ENCODE measurements at regions not wholly inside any gene's neighbourhood (a gene's known extent, or its start where the extent isn't known, plus 50 kb on each side); places are given as distances from the start of the nearest gene placed in this dataset.

DNA sequence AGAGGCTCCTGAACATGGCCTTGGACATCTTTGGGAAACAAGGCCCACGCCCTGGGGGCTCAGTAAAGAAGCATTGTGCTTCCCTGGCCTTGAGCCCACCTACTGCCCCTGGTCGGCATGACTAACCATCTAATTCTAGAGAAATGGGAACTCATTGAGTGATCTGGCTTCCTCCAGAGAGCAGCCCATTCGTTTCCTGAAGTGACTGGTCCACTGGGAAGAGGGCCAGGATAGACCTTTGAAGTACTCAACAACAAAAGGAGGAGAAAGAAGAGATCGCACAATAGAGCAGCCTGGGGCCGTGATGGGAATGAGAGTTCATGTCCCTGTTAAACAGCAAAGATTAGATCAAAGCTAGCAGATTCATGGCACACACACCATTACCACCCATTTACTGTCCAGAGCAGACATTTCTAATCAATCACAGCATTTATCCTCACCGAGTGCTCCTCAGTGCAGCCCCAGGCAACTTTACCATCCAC, 514.4 kb upstream of the PROK2 start:
- Histone ChIP-seq H2AFZ (no peak overlapping the region), H4K20me1 (ENCODE audit: insufficient read depth, poor library complexity, severe bottlenecking) (no peaks in the 10 kb centered on the region), H3K4me1 (ENCODE audit: insufficient read depth) (no peaks in the 10 kb centered on the region), H3K27ac (no peak overlapping the region), H3K9me2 (replicated peaks; ENCODE audit: insufficient read depth) (no peaks in the 10 kb centered on the region), H3K4me2 (no peak overlapping the region), H3K27me3 (no peaks in the 10 kb centered on the region), H3K79me2 (no peaks in the 10 kb centered on the region), H3K4me3 (no peak overlapping the region), H3K9me3 (ENCODE audit: low read depth) (no peaks in the 10 kb centered on the region), H3K36me3 (replicated peaks; ENCODE audit: insufficient read depth, low read depth) (no peaks in the 10 kb centered on the region)
- DNase-seq (ENCODE audit: low spot score), result no peak
- TF ChIP-seq EZH2phosphoT487 (IDR thresholded peaks at IDR 0.05; ENCODE audit: low read depth, severe bottlenecking, unreplicated experiment) (no peak), EZH2 (IDR thresholded peaks at IDR 0.05; ENCODE audit: borderline replicate concordance) (no peak)
- TF ChIP-seq, protein P1, sequence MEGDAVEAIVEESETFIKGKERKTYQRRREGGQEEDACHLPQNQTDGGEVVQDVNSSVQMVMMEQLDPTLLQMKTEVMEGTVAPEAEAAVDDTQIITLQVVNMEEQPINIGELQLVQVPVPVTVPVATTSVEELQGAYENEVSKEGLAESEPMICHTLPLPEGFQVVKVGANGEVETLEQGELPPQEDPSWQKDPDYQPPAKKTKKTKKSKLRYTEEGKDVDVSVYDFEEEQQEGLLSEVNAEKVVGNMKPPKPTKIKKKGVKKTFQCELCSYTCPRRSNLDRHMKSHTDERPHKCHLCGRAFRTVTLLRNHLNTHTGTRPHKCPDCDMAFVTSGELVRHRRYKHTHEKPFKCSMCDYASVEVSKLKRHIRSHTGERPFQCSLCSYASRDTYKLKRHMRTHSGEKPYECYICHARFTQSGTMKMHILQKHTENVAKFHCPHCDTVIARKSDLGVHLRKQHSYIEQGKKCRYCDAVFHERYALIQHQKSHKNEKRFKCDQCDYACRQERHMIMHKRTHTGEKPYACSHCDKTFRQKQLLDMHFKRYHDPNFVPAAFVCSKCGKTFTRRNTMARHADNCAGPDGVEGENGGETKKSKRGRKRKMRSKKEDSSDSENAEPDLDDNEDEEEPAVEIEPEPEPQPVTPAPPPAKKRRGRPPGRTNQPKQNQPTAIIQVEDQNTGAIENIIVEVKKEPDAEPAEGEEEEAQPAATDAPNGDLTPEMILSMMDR (IDR thresholded peaks at IDR 0.05; ENCODE audit: poor library complexity), result no peak
- 64% methylated on average over 6 of the region's 6 CpGs for whole genome bisulfite sequencing (ENCODE audit: low lambda C conversion rate, missing lambda C conversion rate)

DNA sequence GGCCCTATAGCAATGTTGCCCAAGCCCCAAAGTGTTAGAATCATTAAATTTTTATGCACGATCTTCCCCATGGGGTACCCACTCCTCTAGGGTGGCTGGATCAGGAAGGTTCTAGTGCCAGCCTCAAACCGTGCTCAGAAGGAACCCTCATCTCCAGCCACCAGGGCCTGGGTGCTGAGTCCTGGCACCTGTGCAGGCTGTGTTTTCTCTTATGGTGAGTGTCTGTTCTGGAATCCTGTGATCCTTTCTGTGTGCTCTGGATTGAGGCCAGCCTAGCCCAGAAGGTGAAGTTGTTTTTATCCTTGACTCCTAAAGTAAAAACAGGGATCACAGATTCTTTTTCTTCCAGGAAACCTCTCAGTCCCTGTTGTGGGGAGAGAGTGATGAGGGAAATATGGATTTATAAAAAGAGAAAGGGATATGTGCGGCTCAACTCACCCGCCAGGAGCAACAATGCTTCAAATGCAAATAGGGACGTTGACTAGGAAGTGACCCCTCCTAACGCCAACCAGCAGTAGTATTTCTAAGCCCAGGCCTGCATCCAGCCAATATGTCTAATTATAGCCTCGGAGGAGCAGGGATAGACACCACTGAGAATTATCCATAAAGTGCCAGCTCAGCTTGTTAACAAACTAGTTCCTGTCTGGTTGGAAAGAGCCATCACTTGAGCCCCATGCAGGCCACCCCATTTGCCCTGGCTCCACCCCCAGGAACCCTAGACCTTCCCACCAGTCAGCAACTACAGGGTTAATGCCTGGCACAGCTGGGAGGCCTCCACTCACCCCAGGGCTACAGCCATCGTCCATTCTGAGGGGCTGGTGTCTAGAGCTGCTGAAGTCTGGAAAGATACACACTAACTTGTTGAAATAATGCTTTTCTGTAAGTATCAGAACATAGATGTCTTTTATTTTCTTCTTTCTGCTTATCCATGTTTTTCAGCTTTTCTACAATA, 513.5 kb upstream of the PROK2 start:
- no peaks in the 10 kb centered on the region for H3K4me1 ChIP-seq (ENCODE audit: insufficient read depth)
- no peaks in the 10 kb centered on the region for H3K36me3 ChIP-seq (replicated peaks; ENCODE audit: insufficient read depth, low read depth)
- no peak overlapping the region for H2AFZ ChIP-seq
- no peak for DNase-seq (ENCODE audit: low spot score)
- H3K4me3 ChIP-seq, result no peak overlapping the region
- no peaks in the 10 kb centered on the region for H4K20me1 ChIP-seq (ENCODE audit: insufficient read depth, poor library complexity, severe bottlenecking)
- no peak for TF ChIP-seq EZH2 (IDR thresholded peaks at IDR 0.05; ENCODE audit: borderline replicate concordance)
- TF ChIP-seq EZH2phosphoT487 (IDR thresholded peaks at IDR 0.05; ENCODE audit: low read depth, severe bottlenecking, unreplicated experiment), result no peak
- TF ChIP-seq, protein P1 (IDR thresholded peaks at IDR 0.05; ENCODE audit: poor library complexity), result no peak
- no peaks in the 10 kb centered on the region for H3K9me2 ChIP-seq (replicated peaks; ENCODE audit: insufficient read depth)
- H3K27me3 ChIP-seq, result no peaks in the 10 kb centered on the region
- 67% methylated on average over 8 of the region's 8 CpGs for WGBS (ENCODE audit: low lambda C conversion rate, missing lambda C conversion rate)
- no peaks in the 10 kb centered on the region for H3K9me3 ChIP-seq (ENCODE audit: low read depth)
- no peak overlapping the region for H3K27ac ChIP-seq
- no peak overlapping the region for H3K4me2 ChIP-seq
- no peaks in the 10 kb centered on the region for H3K79me2 ChIP-seq

DNA sequence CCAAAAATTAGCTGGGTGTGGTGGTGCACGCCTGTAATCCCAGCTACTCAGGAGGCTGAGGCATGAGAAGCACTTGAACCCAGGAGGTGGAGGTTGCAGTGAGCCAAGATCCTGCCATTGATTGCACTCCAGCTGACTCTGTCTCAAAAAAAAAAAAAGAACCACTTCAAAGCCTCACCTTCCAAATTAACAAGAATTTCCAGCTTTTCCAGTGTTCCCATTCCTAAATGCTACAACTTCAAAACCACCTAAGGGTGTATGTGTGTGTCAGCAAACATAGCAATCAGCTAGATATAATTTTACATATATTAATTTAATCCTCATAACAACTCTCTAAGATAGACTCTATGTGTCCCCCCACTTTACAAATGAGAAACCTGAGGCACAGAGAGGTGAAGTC, 512.5 kb upstream of the PROK2 start:
- no peak for DNase-seq (ENCODE audit: low spot score)
- Histone ChIP-seq H3K4me2 (no peak overlapping the region), H3K36me3 (replicated peaks; ENCODE audit: insufficient read depth, low read depth) (no peaks in the 10 kb centered on the region), H3K4me3 (no peak overlapping the region), H3K4me1 (ENCODE audit: insufficient read depth) (no peaks in the 10 kb centered on the region), H3K79me2 (no peaks in the 10 kb centered on the region), H4K20me1 (ENCODE audit: insufficient read depth, poor library complexity, severe bottlenecking) (no peaks in the 10 kb centered on the region), H3K27ac (no peak overlapping the region), H3K9me3 (ENCODE audit: low read depth) (no peaks in the 10 kb centered on the region), H3K9me2 (replicated peaks; ENCODE audit: insufficient read depth) (no peaks in the 10 kb centered on the region), H3K27me3 (no peaks in the 10 kb centered on the region), H2AFZ (no peak overlapping the region)
- 94% methylated on average over 1 of the region's 1 CpG for WGBS (ENCODE audit: low lambda C conversion rate, missing lambda C conversion rate)
- no peak for TF ChIP-seq EZH2 (IDR thresholded peaks at IDR 0.05; ENCODE audit: borderline replicate concordance)
- TF ChIP-seq, protein P1 (IDR thresholded peaks at IDR 0.05; ENCODE audit: poor library complexity), result no peak
- no peak for TF ChIP-seq EZH2phosphoT487 (IDR thresholded peaks at IDR 0.05; ENCODE audit: low read depth, severe bottlenecking, unreplicated experiment)

Measured in hepatocyte (in vitro differentiated cells).